Breast epithelium (tissue), 4 donors: ENCODE measurements at regions not wholly inside any gene's neighbourhood (a gene's known extent, or its start where the extent isn't known, plus 50 kb on each side); places are given as distances from the start of the nearest gene placed in this dataset.

Experiments
- DNase-seq, 2 donors: peaks; one replicate each; pipeline ENCODE4 v3.0.0-alpha.2; 2019; ENCODE audit warnings: low spot score in 2 of 2
- H3K27ac ChIP-seq, 2 donors: fragments of 200-600 bp; sonication (generic) in 1 of 2; one replicate each; pipeline ENCODE4 v1.5.1; 2016 to 2019; ENCODE audit warnings: mild to moderate bottlenecking in 1 of 2
- H3K27me3 ChIP-seq, 2 donors: fragments of 200-600 bp; sonication (generic) in 1 of 2; one replicate each; pipeline versions ENCODE4 v1.5.1 to v1.6.0; 2017 to 2019; ENCODE audit warnings: control low read depth in 1 of 2, mild to moderate bottlenecking in 1 of 2
- H3K36me3 ChIP-seq: fragments of 200-600 bp; one replicate; pipeline ENCODE4 v1.5.1; 2019
- H3K4me1 ChIP-seq, 2 donors: fragments of 200-600 bp; sonication (generic); one replicate each; pipeline ENCODE4 v1.5.1; 2016 to 2019; ENCODE audit warnings: control low read depth in 1 of 2
- H3K4me3 ChIP-seq, 3 donors: fragments of 200-600 bp; sonication (generic); 1 replicate in 2 of 3; 2 replicates in 1 of 3; pipeline ENCODE4 v1.5.1; 2016 to 2019; ENCODE audit warnings: mild to moderate bottlenecking in 3 of 3, moderate library complexity in 2 of 3
- H3K9me3 ChIP-seq, 2 donors: fragments of 200-600 bp; sonication (generic) in 1 of 2; one replicate each; pipeline ENCODE4 v1.5.1; 2016 to 2019; ENCODE audit warnings: control low read depth in 1 of 2
- POLR2A ChIP-seq: fragments of 450-650 bp; IDR thresholded peaks from one replicate; pipeline ENCODE4 v1.6.1; 2016; ENCODE audit warnings: antibody characterized with exemption, mild to moderate bottlenecking, moderate library complexity
- POLR2AphosphoS5 ChIP-seq, 3 donors: sonication (generic); formaldehyde crosslinking; IDR thresholded peaks; one replicate each; pipeline ENCODE4 v1.6.1; 2017; ENCODE audit warnings: antibody characterized with exemption in 3 of 3
- intact Hi-C: fragments of 100-400 bp; cut with DNase I; formaldehyde crosslinking; loops from one replicate; pipeline ENCODE4 v1.15.1; 2023; ENCODE audit warnings: low total_unique reads
- TF ChIP-seq, protein P1 (sequence below), 3 donors: fragments of 450-650 bp; IDR thresholded peaks; one replicate each; pipeline ENCODE4 v1.5.1; 2016 to 2017; ENCODE audit warnings: antibody characterized with exemption in 3 of 3, mild to moderate bottlenecking in 3 of 3, moderate library complexity in 3 of 3

GRCh38 chr14:34020014-34020413 is 69.1 kb upstream of the EGLN3 start:
- intact Hi-C loops = no loop called here
- no peaks in the 10 kb centered on the region for H3K27me3 ChIP-seq
- no peak overlapping the region for H3K27ac ChIP-seq
- H3K36me3 ChIP-seq = no peaks in the 10 kb centered on the region
- no peaks in the 10 kb centered on the region for H3K9me3 ChIP-seq
- no peak for DNase-seq
- no peak overlapping the region for H3K4me3 ChIP-seq
- no peak for TF ChIP-seq POLR2AphosphoS5 (IDR thresholded peaks at IDR 0.05)
- no peak for TF ChIP-seq POLR2A
- TF ChIP-seq, protein P1, sequence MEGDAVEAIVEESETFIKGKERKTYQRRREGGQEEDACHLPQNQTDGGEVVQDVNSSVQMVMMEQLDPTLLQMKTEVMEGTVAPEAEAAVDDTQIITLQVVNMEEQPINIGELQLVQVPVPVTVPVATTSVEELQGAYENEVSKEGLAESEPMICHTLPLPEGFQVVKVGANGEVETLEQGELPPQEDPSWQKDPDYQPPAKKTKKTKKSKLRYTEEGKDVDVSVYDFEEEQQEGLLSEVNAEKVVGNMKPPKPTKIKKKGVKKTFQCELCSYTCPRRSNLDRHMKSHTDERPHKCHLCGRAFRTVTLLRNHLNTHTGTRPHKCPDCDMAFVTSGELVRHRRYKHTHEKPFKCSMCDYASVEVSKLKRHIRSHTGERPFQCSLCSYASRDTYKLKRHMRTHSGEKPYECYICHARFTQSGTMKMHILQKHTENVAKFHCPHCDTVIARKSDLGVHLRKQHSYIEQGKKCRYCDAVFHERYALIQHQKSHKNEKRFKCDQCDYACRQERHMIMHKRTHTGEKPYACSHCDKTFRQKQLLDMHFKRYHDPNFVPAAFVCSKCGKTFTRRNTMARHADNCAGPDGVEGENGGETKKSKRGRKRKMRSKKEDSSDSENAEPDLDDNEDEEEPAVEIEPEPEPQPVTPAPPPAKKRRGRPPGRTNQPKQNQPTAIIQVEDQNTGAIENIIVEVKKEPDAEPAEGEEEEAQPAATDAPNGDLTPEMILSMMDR (IDR thresholded peaks at IDR 0.05) = no peak
- H3K4me1 ChIP-seq = no peaks in the 10 kb centered on the region

DNA sequence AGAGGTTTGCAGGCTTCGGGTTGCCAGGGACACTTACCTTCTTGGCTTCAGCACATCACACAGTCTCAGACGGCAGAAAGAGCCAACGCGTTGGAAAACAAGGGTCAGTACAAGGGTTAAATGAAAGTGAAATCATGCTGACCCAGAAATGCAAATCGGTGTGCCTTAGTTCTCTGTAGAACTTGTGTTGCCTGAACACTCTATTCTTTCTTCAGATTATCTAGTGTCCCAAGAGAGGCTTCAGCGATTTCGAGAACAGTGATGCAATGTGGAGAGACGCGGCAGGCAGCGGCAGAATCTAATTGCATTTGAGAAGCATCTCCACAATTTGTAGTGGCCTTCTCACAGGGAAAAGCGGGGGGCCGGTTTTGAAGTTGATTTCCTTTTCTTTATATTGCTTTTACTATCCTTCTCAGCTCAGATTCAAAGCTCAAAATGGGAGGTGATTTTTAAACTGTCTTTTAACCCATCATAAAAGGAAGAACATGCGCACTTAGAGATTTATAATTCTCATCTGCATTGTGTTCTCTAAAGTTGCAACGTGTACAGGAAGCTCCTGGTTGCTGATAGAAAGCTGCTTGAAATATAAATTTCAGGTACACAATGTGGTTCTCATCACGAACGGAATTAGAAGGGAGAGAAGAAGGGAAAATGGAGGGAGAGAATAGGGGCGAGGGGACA is 67.8 kb upstream of the EGLN3 start:
- no peaks in the 10 kb centered on the region for H3K9me3 ChIP-seq
- H3K36me3 ChIP-seq = no peaks in the 10 kb centered on the region
- no peaks in the 10 kb centered on the region for H3K27me3 ChIP-seq
- peak in 2 of 3 donors; percentile 39 to 45 for TF ChIP-seq POLR2AphosphoS5 (IDR thresholded peaks at IDR 0.05)
- TF ChIP-seq, protein P1 (IDR thresholded peaks at IDR 0.05) = no peak
- peak overlapping the region in 2 of 3 donors; percentile 29 to 44 for H3K4me3 ChIP-seq
- H3K27ac ChIP-seq = peak overlapping the region in 1 of 2 donors; percentile 59
- intact Hi-C loops = no loop called here
- no peak for DNase-seq
- no peaks in the 10 kb centered on the region for H3K4me1 ChIP-seq

DNA sequence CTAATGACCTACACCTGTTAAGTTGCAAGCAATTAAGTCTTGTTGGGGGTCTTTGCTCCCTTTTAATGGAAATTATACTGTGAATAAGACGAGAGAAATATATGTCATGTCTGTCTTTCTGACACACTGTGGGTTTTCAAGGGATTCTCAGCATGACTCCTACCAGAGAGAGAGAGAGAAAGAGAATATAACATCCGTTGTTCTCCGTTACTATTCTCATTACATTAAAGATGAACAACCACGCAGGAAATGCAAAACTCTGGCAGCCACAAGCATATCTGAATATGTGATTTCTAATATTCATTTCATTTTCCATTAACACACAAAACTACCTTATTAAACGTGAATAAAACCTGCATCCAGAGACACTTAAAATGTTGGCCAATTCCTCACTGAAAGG is 67.3 kb upstream of the EGLN3 start:
- TF ChIP-seq, protein P1 (IDR thresholded peaks at IDR 0.05) = no peak
- TF ChIP-seq POLR2A (no peak), POLR2AphosphoS5 (IDR thresholded peaks at IDR 0.05) (no peak)
- Histone ChIP-seq H3K27me3 (no peaks in the 10 kb centered on the region), H3K4me1 (no peaks in the 10 kb centered on the region), H3K36me3 (no peaks in the 10 kb centered on the region), H3K9me3 (no peaks in the 10 kb centered on the region), H3K4me3 (peak overlapping the region in 2 of 3 donors; percentile 29 to 44), H3K27ac (peak overlapping the region in 1 of 2 donors; percentile 59)
- intact Hi-C loops = no loop called here
- DNase-seq = no peak

DNA sequence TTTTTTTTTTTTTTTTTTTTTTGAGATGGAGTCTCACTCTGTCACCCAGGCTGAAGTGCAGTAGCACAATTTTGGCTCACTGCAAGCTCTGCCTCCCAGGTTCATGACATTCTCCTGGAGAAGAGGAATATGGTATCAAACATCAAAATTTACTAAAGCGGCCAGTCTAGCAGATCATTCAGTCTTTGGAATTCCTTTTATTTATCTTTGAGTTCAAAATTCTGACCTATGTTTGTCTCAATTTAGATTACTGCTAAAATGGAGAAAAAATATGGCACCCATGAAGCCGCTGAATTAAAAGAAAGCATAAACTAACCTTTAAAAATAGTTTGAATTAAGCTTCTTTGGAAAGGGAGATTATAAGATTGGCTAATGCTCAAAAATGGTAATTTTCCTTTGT is 64.5 kb upstream of the EGLN3 start:
- intact Hi-C loops = no loop called here
- DNase-seq = no peak
- Histone ChIP-seq H3K4me1 (no peaks in the 10 kb centered on the region), H3K27me3 (no peaks in the 10 kb centered on the region), H3K27ac (no peak overlapping the region), H3K9me3 (no peaks in the 10 kb centered on the region), H3K36me3 (no peaks in the 10 kb centered on the region), H3K4me3 (no peak overlapping the region)
- TF ChIP-seq POLR2AphosphoS5 (IDR thresholded peaks at IDR 0.05) = no peak
- TF ChIP-seq, protein P1 (IDR thresholded peaks at IDR 0.05) = no peak
- no peak for TF ChIP-seq POLR2A

- H3K27ac ChIP-seq = no peak overlapping the region
- H3K27me3 ChIP-seq = no peaks in the 10 kb centered on the region
- TF ChIP-seq, protein P1 (IDR thresholded peaks at IDR 0.05) = no peak
- TF ChIP-seq POLR2A = no peak
- no peak for TF ChIP-seq POLR2AphosphoS5 (IDR thresholded peaks at IDR 0.05)
- H3K4me3 ChIP-seq = no peak overlapping the region
- DNase-seq = no peak
- H3K4me1 ChIP-seq = no peaks in the 10 kb centered on the region
- no peaks in the 10 kb centered on the region for H3K36me3 ChIP-seq
- intact Hi-C loops = no loop called here
- no peaks in the 10 kb centered on the region for H3K9me3 ChIP-seq
Measured at GRCh38 chr14:34014936-34015335, 64.1 kb upstream of the EGLN3 start.
